ENCODE measurements at regions not wholly inside any gene's neighbourhood (a gene's known extent, or its start where the extent isn't known, plus 50 kb on each side); places are given as distances from the start of the nearest gene placed in this dataset.

GRCh38 chr10:9965341-9965740 is 1052.3 kb upstream of the CELF2 start:
- H3K4me3 ChIP-seq (ENCODE audit: insufficient read depth, low read depth, low read length) = no peak overlapping the region
- no peak for TF ChIP-seq MAFK (IDR thresholded peaks at IDR 0.05; ENCODE audit: low read depth, low read length)
- no peak for TF ChIP-seq MXI1 (IDR thresholded peaks at IDR 0.05; ENCODE audit: borderline replicate concordance, low read depth, low read length)
- no peak for TF ChIP-seq BHLHE40 (IDR thresholded peaks at IDR 0.05; ENCODE audit: low read depth, low read length)
- TF ChIP-seq USF2 (IDR thresholded peaks at IDR 0.05; ENCODE audit: low read depth, low read length) = no peak
- TF ChIP-seq MAZ (IDR thresholded peaks at IDR 0.05; ENCODE audit: borderline replicate concordance, low read depth, low read length) = no peak
- TF ChIP-seq RCOR1 (IDR thresholded peaks at IDR 0.05; ENCODE audit: insufficient replicate concordance, low read length) = no peak
- TF ChIP-seq CTCF (conservative IDR thresholded peaks at IDR 0.05; ENCODE audit: low read depth, low read length) = no peak
- no peak for TF ChIP-seq CEBPB (IDR thresholded peaks at IDR 0.05; ENCODE audit: low read depth, low read length)
- TF ChIP-seq NFE2L2 (IDR thresholded peaks at IDR 0.05; ENCODE audit: low read depth, low read length) = no peak
- TF ChIP-seq CHD1 (IDR thresholded peaks at IDR 0.05; ENCODE audit: low read depth, low read length) = no peak
- no peak for TF ChIP-seq SMC3 (IDR thresholded peaks at IDR 0.05; ENCODE audit: low read depth, low read length)
- H3K36me3 ChIP-seq (ENCODE audit: control insufficient read depth, insufficient read depth, low read length) = no peaks in the 10 kb centered on the region
- dilution Hi-C loops (cut with HindIII; ENCODE audit: low sequenced_read_pairs, unreplicated experiment) = no loop called here
- H4K5ac ChIP-seq (ENCODE audit: low read depth, low read length) = no peak overlapping the region
- ChIA-PET CTCF (no interaction called here), POLR2A (ENCODE audit: unreplicated experiment) (no interaction called here)
- no peak overlapping the region for H3K14ac ChIP-seq (replicated peaks; ENCODE audit: low read depth, low read length)
- H3K23ac ChIP-seq (ENCODE audit: low read depth, low read length) = no peak overlapping the region
- H3K56ac ChIP-seq (ENCODE audit: extremely low read depth, insufficient read depth, low read length) = no peak overlapping the region
- in situ Hi-C loops (cut with MboI; ENCODE audit: low sequenced_read_pairs) = no loop called here
- no peak overlapping the region for H3K18ac ChIP-seq (ENCODE audit: low read depth, low read length)
- H4K20me1 ChIP-seq (ENCODE audit: insufficient read depth, low read length) = no peaks in the 10 kb centered on the region
- H2BK5ac ChIP-seq (ENCODE audit: low read depth, low read length, poor library complexity, severe bottlenecking) = no peak overlapping the region
- no peak overlapping the region for H2AFZ ChIP-seq (replicated peaks; ENCODE audit: low read length, poor library complexity)
- H2AK9ac ChIP-seq (replicated peaks; ENCODE audit: low read depth, low read length, poor library complexity) = no peak overlapping the region
- no peak overlapping the region for H2BK120ac ChIP-seq (ENCODE audit: low read depth, low read length)
- BruUV-seq (replicated peaks) = no TSS peak
- no peaks in the 10 kb centered on the region for H3K9me3 ChIP-seq (ENCODE audit: control insufficient read depth, insufficient read depth, low read length)
- no peak for ATAC-seq (ENCODE audit: low read depth)
- no peak overlapping the region for H2AK5ac ChIP-seq (ENCODE audit: low read depth, low read length)
- H3K9me1 ChIP-seq (ENCODE audit: insufficient read depth, low read length) = no peaks in the 10 kb centered on the region
- H3K4ac ChIP-seq (ENCODE audit: low read depth, low read length) = no peak overlapping the region
- H3K4me1 ChIP-seq (ENCODE audit: control insufficient read depth, insufficient read depth, low read length) = no peaks in the 10 kb centered on the region
- intact Hi-C loops (cut with micrococcal nuclease) = no loop called here
- no peaks in the 10 kb centered on the region for H3K27me3 ChIP-seq (ENCODE audit: control insufficient read depth, insufficient read depth, low read length)
- H4K8ac ChIP-seq (ENCODE audit: low read depth in 2 of 2, low read length in 2 of 2) = no peak overlapping the region
- H3K4me2 ChIP-seq (ENCODE audit: low read depth, low read length) = no peak overlapping the region
- H3K79me1 ChIP-seq (ENCODE audit: low read depth in 1 of 2, low read length in 2 of 2) = no peaks in the 10 kb centered on the region
- WGBS, 2 experiments (ENCODE audit: extremely low coverage in 2 of 2, insufficient read length in 1 of 2) = 40% methylated on average over 1 of the region's 2 CpGs; no CpG with 5 or more reads in 1 of the 2 experiments
- no peak for DNase-seq
- H3K9ac ChIP-seq (ENCODE audit: low read depth, low read length) = no peak overlapping the region
- no peak overlapping the region for H2BK20ac ChIP-seq (ENCODE audit: low read depth, low read length)
- no peak overlapping the region for H4K91ac ChIP-seq (ENCODE audit: insufficient read depth, low read depth, low read length)
- H2BK15ac ChIP-seq (ENCODE audit: low read depth, low read length) = no peak overlapping the region
- H3K27ac ChIP-seq (ENCODE audit: insufficient read depth, low read length) = no peak overlapping the region

Measured in IMR-90 (cell line).